PFSK-1 (cell line): ENCODE measurements at regions not wholly inside any gene's neighbourhood (a gene's known extent, or its start where the extent isn't known, plus 50 kb on each side); places are given as distances from the start of the nearest gene placed in this dataset.

Source experiments
- POLR2AphosphoS5 ChIP-seq: IDR thresholded peaks from 2 replicates; pipeline ENCODE4 v1.6.1; 2012; ENCODE audit warnings: low read depth, mild to moderate bottlenecking, control low read depth, low read length, moderate library complexity
- SIN3A ChIP-seq: IDR thresholded peaks from 2 replicates; pipeline ENCODE4 v1.6.1; 2012; ENCODE audit warnings: mild to moderate bottlenecking, low read length, moderate library complexity, borderline replicate concordance; ENCODE audit not compliant: insufficient read depth
- TAF1 ChIP-seq: IDR thresholded peaks from 2 replicates; pipeline ENCODE4 v1.6.1; 2012; ENCODE audit warnings: low read length, control low read depth, borderline replicate concordance; ENCODE audit not compliant: insufficient read depth

GRCh38 chr3:191884132-191884531 lies 423.2 kb downstream of the PYDC2 start:
- no peak for TF ChIP-seq POLR2AphosphoS5
- no peak for TF ChIP-seq SIN3A
- no peak for TF ChIP-seq TAF1
